ENCODE measurements at regions not wholly inside any gene's neighbourhood (a gene's known extent, or its start where the extent isn't known, plus 50 kb on each side); places are given as distances from the start of the nearest gene placed in this dataset.

GRCh38 chr3:26074080-26074479 lies 284.2 kb downstream of the OXSM start:
- no peak for TF ChIP-seq CTCF (IDR thresholded peaks at IDR 0.05; ENCODE audit: poor library complexity, severe bottlenecking)
- DNase-seq (ENCODE audit: low spot score) = no peak
- no peaks in the 10 kb centered on the region for H3K36me3 ChIP-seq (ENCODE audit: low read depth)
- H3K4me1 ChIP-seq (ENCODE audit: insufficient read depth, poor library complexity, severe bottlenecking) = no peaks in the 10 kb centered on the region
- no peak overlapping the region for H3K27ac ChIP-seq (ENCODE audit: poor library complexity, severe bottlenecking)
- no peaks in the 10 kb centered on the region for H3K27me3 ChIP-seq (ENCODE audit: insufficient read depth, poor library complexity, severe bottlenecking)
- no peaks in the 10 kb centered on the region for H3K9me3 ChIP-seq (ENCODE audit: severe bottlenecking)
- no peak for ATAC-seq (ENCODE audit: low read depth)
- no peak overlapping the region for H3K4me3 ChIP-seq (ENCODE audit: severe bottlenecking)

- Histone ChIP-seq H3K4me3 (ENCODE audit: severe bottlenecking) (no peak overlapping the region), H3K27ac (ENCODE audit: poor library complexity, severe bottlenecking) (no peak overlapping the region), H3K9me3 (ENCODE audit: severe bottlenecking) (no peaks in the 10 kb centered on the region), H3K4me1 (ENCODE audit: insufficient read depth, poor library complexity, severe bottlenecking) (no peaks in the 10 kb centered on the region), H3K27me3 (ENCODE audit: insufficient read depth, poor library complexity, severe bottlenecking) (no peaks in the 10 kb centered on the region), H3K36me3 (ENCODE audit: low read depth) (no peaks in the 10 kb centered on the region)
- no peak for DNase-seq (ENCODE audit: low spot score)
- no peak for TF ChIP-seq CTCF (IDR thresholded peaks at IDR 0.05; ENCODE audit: poor library complexity, severe bottlenecking)
- no peak for ATAC-seq (ENCODE audit: low read depth)
Observed at GRCh38 chr3:26078539-26078938, 288.6 kb downstream of the OXSM start.

GRCh38 chr3:26081166-26081565 lies 291.3 kb downstream of the OXSM start:
- no peaks in the 10 kb centered on the region for H3K36me3 ChIP-seq (ENCODE audit: low read depth)
- no peak overlapping the region for H3K27ac ChIP-seq (ENCODE audit: poor library complexity, severe bottlenecking)
- no peaks in the 10 kb centered on the region for H3K27me3 ChIP-seq (ENCODE audit: insufficient read depth, poor library complexity, severe bottlenecking)
- no peak for TF ChIP-seq CTCF (IDR thresholded peaks at IDR 0.05; ENCODE audit: poor library complexity, severe bottlenecking)
- H3K9me3 ChIP-seq (ENCODE audit: severe bottlenecking) = no peaks in the 10 kb centered on the region
- no peak overlapping the region for H3K4me3 ChIP-seq (ENCODE audit: severe bottlenecking)
- ATAC-seq (ENCODE audit: low read depth) = no peak
- no peak for DNase-seq (ENCODE audit: low spot score)
- no peaks in the 10 kb centered on the region for H3K4me1 ChIP-seq (ENCODE audit: insufficient read depth, poor library complexity, severe bottlenecking)

- no peaks in the 10 kb centered on the region for H3K4me1 ChIP-seq (ENCODE audit: insufficient read depth, poor library complexity, severe bottlenecking)
- no peak for DNase-seq (ENCODE audit: low spot score)
- no peak for TF ChIP-seq CTCF (IDR thresholded peaks at IDR 0.05; ENCODE audit: poor library complexity, severe bottlenecking)
- no peak overlapping the region for H3K27ac ChIP-seq (ENCODE audit: poor library complexity, severe bottlenecking)
- no peaks in the 10 kb centered on the region for H3K9me3 ChIP-seq (ENCODE audit: severe bottlenecking)
- no peak for ATAC-seq (ENCODE audit: low read depth)
- no peaks in the 10 kb centered on the region for H3K36me3 ChIP-seq (ENCODE audit: low read depth)
- H3K27me3 ChIP-seq (ENCODE audit: insufficient read depth, poor library complexity, severe bottlenecking) = no peaks in the 10 kb centered on the region
- H3K4me3 ChIP-seq (ENCODE audit: severe bottlenecking) = no peak overlapping the region
Observed at GRCh38 chr3:26081806-26082205, 291.9 kb downstream of the OXSM start.

GRCh38 chr3:26082911-26083310 lies 293.0 kb downstream of the OXSM start:
- Histone ChIP-seq H3K27me3 (ENCODE audit: insufficient read depth, poor library complexity, severe bottlenecking) (no peaks in the 10 kb centered on the region), H3K4me1 (ENCODE audit: insufficient read depth, poor library complexity, severe bottlenecking) (no peaks in the 10 kb centered on the region), H3K9me3 (ENCODE audit: severe bottlenecking) (no peaks in the 10 kb centered on the region), H3K27ac (ENCODE audit: poor library complexity, severe bottlenecking) (no peak overlapping the region), H3K4me3 (ENCODE audit: severe bottlenecking) (no peak overlapping the region), H3K36me3 (ENCODE audit: low read depth) (no peaks in the 10 kb centered on the region)
- DNase-seq (ENCODE audit: low spot score) (no peak), ATAC-seq (ENCODE audit: low read depth) (no peak)
- no peak for TF ChIP-seq CTCF (IDR thresholded peaks at IDR 0.05; ENCODE audit: poor library complexity, severe bottlenecking)
